Activated T-helper 1 cell treated with anti-CD3 and anti-CD28 coated beads, Interleukin-12 subunit alpha, Interleukin-12 subunit beta, Interleukin-2, Interleukin-4 antibody, amounts not matched to agents 30 ng/mL and 10 ng/mL and 1 ng/mL, durations not matched to agents 14 hours and 24 hours and 36 hours (primary cell): ENCODE measurements at regions not wholly inside any gene's neighbourhood (a gene's known extent, or its start where the extent isn't known, plus 50 kb on each side); places are given as distances from the start of the nearest gene placed in this dataset.

Source experiments
- DNase-seq: peaks from one replicate; pipeline ENCODE4 v3.0.0; 2021; ENCODE audit warnings: low spot score
- H3K27ac Mint-ChIP-seq: one replicate; pipeline ENCODE4 v1.8.0; 2021; ENCODE audit warnings: mild to moderate bottlenecking, mixed read lengths
- H3K27me3 Mint-ChIP-seq: one replicate; pipeline ENCODE4 v1.8.0; 2022; ENCODE audit warnings: mild to moderate bottlenecking, moderate library complexity, mixed read lengths; ENCODE audit not compliant: insufficient read depth
- H3K36me3 Mint-ChIP-seq: one replicate; pipeline ENCODE4 v1.8.0; 2021; ENCODE audit warnings: low read depth, mixed read lengths
- H3K4me1 Mint-ChIP-seq: one replicate; pipeline ENCODE4 v1.8.0; 2021; ENCODE audit warnings: low read depth, mixed read lengths
- H3K4me3 Mint-ChIP-seq: one replicate; pipeline ENCODE4 v1.8.0; 2021; ENCODE audit warnings: mild to moderate bottlenecking, moderate library complexity, mixed read lengths
- H3K9me3 Mint-ChIP-seq: one replicate; pipeline ENCODE4 v1.8.0; 2021; ENCODE audit warnings: mixed read lengths
- intact Hi-C: fragments of 100-400 bp; cut with micrococcal nuclease; formaldehyde crosslinking; loops from one replicate; pipeline ENCODE4 v1.15.1; 2024

GRCh38 chr2:22691666-22692065 lies 693.3 kb upstream of the KLHL29 start:
- H3K9me3 Mint-ChIP-seq = no peaks in the 10 kb centered on the region
- H3K27me3 Mint-ChIP-seq = no peaks in the 10 kb centered on the region
- H3K4me3 Mint-ChIP-seq = no peak overlapping the region
- H3K36me3 Mint-ChIP-seq = no peaks in the 10 kb centered on the region
- intact Hi-C loops = no loop called here
- H3K4me1 Mint-ChIP-seq = no peaks in the 10 kb centered on the region
- no peak overlapping the region for H3K27ac Mint-ChIP-seq
- no peak for DNase-seq

GRCh38 chr2:22692746-22693145 lies 692.2 kb upstream of the KLHL29 start:
- no peak for DNase-seq
- Mint-ChIP-seq H3K9me3 (no peaks in the 10 kb centered on the region), H3K27me3 (no peaks in the 10 kb centered on the region), H3K4me1 (no peaks in the 10 kb centered on the region), H3K36me3 (no peaks in the 10 kb centered on the region), H3K4me3 (no peak overlapping the region), H3K27ac (no peak overlapping the region)
- intact Hi-C loops = no loop called here

- H3K36me3 Mint-ChIP-seq = no peaks in the 10 kb centered on the region
- no peak for DNase-seq
- intact Hi-C loops = no loop called here
- no peak overlapping the region for H3K4me3 Mint-ChIP-seq
- H3K27me3 Mint-ChIP-seq = no peaks in the 10 kb centered on the region
- H3K27ac Mint-ChIP-seq = no peak overlapping the region
- H3K9me3 Mint-ChIP-seq = no peaks in the 10 kb centered on the region
- no peaks in the 10 kb centered on the region for H3K4me1 Mint-ChIP-seq
These were observed 690.7 kb upstream of the KLHL29 start for GRCh38 chr2:22694300-22694699.

GRCh38 chr2:22694856-22695255 lies 690.1 kb upstream of the KLHL29 start:
- Mint-ChIP-seq H3K27ac (no peak overlapping the region), H3K36me3 (no peaks in the 10 kb centered on the region), H3K4me3 (no peak overlapping the region), H3K27me3 (no peaks in the 10 kb centered on the region), H3K9me3 (no peaks in the 10 kb centered on the region), H3K4me1 (no peaks in the 10 kb centered on the region)
- intact Hi-C loops = no loop called here
- DNase-seq = no peak

GRCh38 chr2:22697054-22697788 lies 687.8 kb upstream of the KLHL29 start:
- Mint-ChIP-seq H3K4me1 (no peaks in the 10 kb centered on the region), H3K36me3 (no peaks in the 10 kb centered on the region), H3K9me3 (no peaks in the 10 kb centered on the region), H3K27me3 (no peaks in the 10 kb centered on the region), H3K4me3 (no peak overlapping the region), H3K27ac (no peak overlapping the region)
- intact Hi-C loops = no loop called here
- no peak for DNase-seq

GRCh38 chr2:22701561-22702160 lies 683.3 kb upstream of the KLHL29 start:
- Mint-ChIP-seq H3K27me3 (no peaks in the 10 kb centered on the region), H3K9me3 (no peaks in the 10 kb centered on the region), H3K36me3 (no peaks in the 10 kb centered on the region), H3K27ac (no peak overlapping the region), H3K4me1 (no peaks in the 10 kb centered on the region), H3K4me3 (no peak overlapping the region)
- no peak for DNase-seq
- intact Hi-C loops = no loop called here

GRCh38 chr2:22703286-22703920 lies 681.6 kb upstream of the KLHL29 start:
- Mint-ChIP-seq H3K4me3 (no peak overlapping the region), H3K27ac (no peak overlapping the region), H3K36me3 (no peaks in the 10 kb centered on the region), H3K9me3 (no peaks in the 10 kb centered on the region), H3K27me3 (no peaks in the 10 kb centered on the region), H3K4me1 (no peaks in the 10 kb centered on the region)
- intact Hi-C loops = no loop called here
- DNase-seq = no peak

GRCh38 chr2:22719396-22719795 lies 665.6 kb upstream of the KLHL29 start:
- no peaks in the 10 kb centered on the region for H3K27me3 Mint-ChIP-seq
- no peaks in the 10 kb centered on the region for H3K36me3 Mint-ChIP-seq
- H3K9me3 Mint-ChIP-seq = peaks cover 17% of the 10 kb centered on the region
- no peak for DNase-seq
- H3K4me3 Mint-ChIP-seq = no peak overlapping the region
- no peak overlapping the region for H3K27ac Mint-ChIP-seq
- H3K4me1 Mint-ChIP-seq = no peaks in the 10 kb centered on the region
- intact Hi-C loops = no loop called here

- no peak for DNase-seq
- Mint-ChIP-seq H3K27me3 (no peaks in the 10 kb centered on the region), H3K9me3 (peaks cover 13% of the 10 kb centered on the region), H3K4me1 (no peaks in the 10 kb centered on the region), H3K36me3 (no peaks in the 10 kb centered on the region), H3K27ac (no peak overlapping the region), H3K4me3 (no peak overlapping the region)
- intact Hi-C loops = no loop called here
These were observed 655.5 kb upstream of the KLHL29 start for GRCh38 chr2:22729466-22729865.

- no peak for DNase-seq
- Mint-ChIP-seq H3K9me3 (peaks cover 9% of the 10 kb centered on the region), H3K27me3 (no peaks in the 10 kb centered on the region), H3K4me3 (no peak overlapping the region), H3K36me3 (no peaks in the 10 kb centered on the region), H3K4me1 (no peaks in the 10 kb centered on the region), H3K27ac (no peak overlapping the region)
- intact Hi-C loops = no loop called here
These were observed 650.5 kb upstream of the KLHL29 start for GRCh38 chr2:22734373-22735045.

- Mint-ChIP-seq H3K4me1 (no peaks in the 10 kb centered on the region), H3K36me3 (no peaks in the 10 kb centered on the region), H3K27me3 (no peaks in the 10 kb centered on the region), H3K9me3 (no peaks in the 10 kb centered on the region), H3K4me3 (no peak overlapping the region), H3K27ac (no peak overlapping the region)
- no peak for DNase-seq
- intact Hi-C loops = no loop called here
These were observed 647.8 kb upstream of the KLHL29 start for GRCh38 chr2:22737144-22737543.

- Mint-ChIP-seq H3K4me3 (no peak overlapping the region), H3K36me3 (no peaks in the 10 kb centered on the region), H3K4me1 (no peaks in the 10 kb centered on the region), H3K27ac (no peak overlapping the region), H3K27me3 (no peaks in the 10 kb centered on the region), H3K9me3 (no peaks in the 10 kb centered on the region)
- intact Hi-C loops = no loop called here
- DNase-seq = no peak
These were observed 643.8 kb upstream of the KLHL29 start for GRCh38 chr2:22741216-22741615.

- H3K36me3 Mint-ChIP-seq = no peaks in the 10 kb centered on the region
- peaks cover 4% of the 10 kb centered on the region for H3K9me3 Mint-ChIP-seq
- DNase-seq = no peak
- no peaks in the 10 kb centered on the region for H3K4me1 Mint-ChIP-seq
- no peak overlapping the region for H3K27ac Mint-ChIP-seq
- intact Hi-C loops = no loop called here
- no peaks in the 10 kb centered on the region for H3K27me3 Mint-ChIP-seq
- no peak overlapping the region for H3K4me3 Mint-ChIP-seq
These were observed 636.1 kb upstream of the KLHL29 start for GRCh38 chr2:22748909-22749308.
